HG03066 (cell line): ENCODE measurements at regions not wholly inside any gene's neighbourhood (a gene's known extent, or its start where the extent isn't known, plus 50 kb on each side); places are given as distances from the start of the nearest gene placed in this dataset.

ENCODE experiments used
- ATAC-seq: cut with Tn5 transposase; IDR thresholded peaks from one replicate; pipeline ENCODE4 v1.9.1; 2021; ENCODE audit warnings: low read depth; ENCODE audit not compliant: unreplicated experiment

DNA sequence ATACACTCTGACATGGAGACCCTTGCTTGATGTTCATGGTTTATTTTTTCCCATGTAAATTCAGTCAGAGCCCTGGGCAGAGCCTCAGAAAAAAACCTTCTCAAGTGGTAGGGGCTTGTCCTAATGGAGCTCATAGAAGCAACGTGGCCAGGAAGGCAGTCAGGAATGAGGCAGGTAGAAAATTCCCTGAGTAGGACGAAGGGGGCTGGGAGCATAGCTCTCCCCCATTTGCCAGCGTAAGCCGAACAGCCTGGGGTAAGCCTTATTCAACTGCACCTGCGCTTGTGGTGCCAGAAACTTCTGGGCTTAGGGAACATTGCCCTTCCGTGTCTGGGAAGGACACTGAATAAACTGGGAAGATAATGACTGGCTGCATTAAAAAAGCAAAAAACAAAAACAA, 238.5 kb upstream of the ROPN1 start:
- ATAC-seq, result no peak

DNA sequence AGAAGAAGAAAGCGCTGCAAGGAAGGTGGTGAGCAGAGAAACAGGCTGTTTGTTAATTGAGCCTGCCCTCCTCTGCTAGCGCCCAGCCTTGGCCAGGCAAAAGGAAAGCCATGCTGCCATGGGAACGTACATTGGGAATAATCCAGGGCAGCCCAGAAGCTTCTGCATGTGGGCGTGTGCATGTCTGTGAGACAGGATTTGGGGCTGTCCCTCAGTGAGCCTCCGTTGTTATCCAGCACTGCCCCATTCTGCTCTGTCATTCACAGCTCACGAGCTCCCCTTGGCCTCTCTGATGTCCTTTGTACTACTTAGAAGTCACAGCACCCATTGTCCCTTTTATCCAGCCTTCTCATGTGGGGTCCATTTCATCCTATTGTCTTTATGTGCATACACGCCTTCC, 239.1 kb upstream of the ROPN1 start:
- ATAC-seq, result no peak

DNA sequence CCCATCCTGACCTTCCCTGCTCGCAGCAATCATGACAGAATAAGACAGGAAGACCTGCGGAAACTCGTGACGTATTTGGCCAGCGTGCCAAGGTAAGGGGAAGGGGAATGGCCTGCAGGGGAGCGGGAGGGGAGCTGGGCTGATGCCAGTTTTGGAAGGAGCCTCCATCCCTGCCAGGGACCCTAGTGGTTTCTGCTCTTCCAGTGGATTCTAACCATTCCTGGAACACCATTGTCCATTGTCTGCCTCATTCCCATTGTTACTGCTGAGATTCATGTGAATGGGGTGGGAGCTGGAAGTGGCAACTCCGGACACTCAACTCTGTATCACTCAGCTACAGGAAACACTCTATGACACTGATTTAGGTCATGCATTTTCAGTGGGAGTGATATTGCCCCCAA, 242.9 kb upstream of the ROPN1 start:
- ATAC-seq, result no peak

DNA sequence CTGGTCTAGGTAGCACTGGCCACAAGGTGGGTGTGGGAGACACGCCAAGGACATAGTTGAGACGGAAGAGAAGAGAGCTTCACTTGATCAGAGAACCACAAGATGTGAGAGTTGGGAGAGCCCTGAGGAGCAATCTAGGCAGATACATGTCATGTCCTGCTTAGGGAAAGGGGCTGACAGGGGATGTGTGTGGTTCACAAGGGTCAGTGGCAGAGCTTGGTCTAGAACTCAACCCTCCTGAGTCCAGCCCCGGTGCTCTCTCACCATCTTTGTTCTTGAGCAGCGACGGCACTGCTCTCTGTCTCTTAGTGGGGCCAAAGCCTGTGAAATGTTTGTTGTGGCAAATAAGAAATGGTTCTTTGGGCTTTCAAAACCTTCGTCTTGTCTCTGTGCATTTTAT, 243.5 kb upstream of the ROPN1 start:
- no peak for ATAC-seq

DNA sequence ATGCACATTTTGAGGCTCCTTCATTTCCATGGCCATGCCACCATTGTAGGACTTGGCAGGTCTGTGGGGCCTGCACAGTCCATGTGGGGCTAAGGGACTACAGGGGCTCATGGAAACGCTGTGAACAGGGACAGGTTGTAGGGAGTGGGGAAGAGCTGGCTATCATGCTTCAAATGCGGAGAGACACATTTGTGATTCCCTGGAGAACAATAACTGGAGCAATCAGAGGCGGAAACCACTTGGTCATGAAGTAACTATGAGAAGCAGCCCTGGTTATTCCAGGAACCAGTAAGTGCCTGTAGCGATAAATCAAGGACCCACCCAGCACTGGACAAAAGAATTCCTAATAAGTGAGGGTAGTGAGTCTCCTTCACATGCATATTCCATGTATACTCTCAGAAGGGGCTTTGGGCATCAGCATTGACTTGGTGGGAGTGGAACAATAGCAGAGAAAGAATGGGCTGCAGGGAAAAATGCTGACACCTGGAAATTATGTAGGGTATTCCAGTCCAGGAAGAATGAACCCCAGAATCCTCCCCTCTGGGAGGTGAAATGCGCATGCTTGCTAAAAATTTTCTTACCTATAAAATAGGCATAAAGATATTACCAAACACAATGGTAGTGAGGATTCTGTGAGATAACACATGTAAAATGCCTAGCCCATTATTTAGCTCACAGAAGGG, 251.4 kb upstream of the ROPN1 start:
- no peak for ATAC-seq

DNA sequence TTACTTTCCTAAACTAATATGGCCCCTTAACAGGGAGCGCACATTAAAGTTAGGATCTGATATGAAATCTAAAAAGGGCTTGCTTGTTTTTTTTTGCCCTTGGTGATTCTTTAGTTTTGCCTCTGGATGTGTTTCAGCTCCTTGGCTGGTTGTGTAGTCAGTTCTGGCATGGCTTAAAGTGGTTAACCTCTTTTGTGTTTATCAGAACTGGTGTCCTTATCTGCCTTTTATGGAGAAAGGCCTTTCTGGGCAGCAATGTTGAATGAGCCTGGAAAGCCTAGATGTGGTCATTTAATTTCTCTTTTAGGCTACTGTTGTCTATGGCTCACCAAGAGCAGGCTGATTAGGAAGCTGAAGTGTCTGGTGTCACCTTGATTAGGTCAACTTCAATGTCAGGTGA, 254.5 kb upstream of the ROPN1 start:
- no peak for ATAC-seq

DNA sequence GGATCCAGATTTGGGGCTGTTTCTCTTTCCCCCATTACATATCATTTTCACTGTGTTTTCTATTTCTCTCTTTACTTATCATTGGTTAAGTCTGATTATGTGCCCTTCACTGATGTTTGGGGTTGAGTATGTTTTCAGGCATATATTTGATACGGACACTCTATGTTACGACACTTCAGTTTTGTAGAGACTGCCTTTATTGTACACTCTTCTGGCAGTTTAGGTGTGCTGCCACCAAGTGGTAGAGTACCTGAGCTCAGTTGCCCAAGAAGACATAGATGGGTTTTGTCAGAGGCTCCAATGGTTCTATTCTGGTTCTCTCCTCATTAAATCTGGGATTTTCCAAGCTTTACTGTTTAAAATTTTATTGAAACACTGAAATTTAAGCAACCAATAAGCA, 255.0 kb upstream of the ROPN1 start:
- no peak for ATAC-seq

DNA sequence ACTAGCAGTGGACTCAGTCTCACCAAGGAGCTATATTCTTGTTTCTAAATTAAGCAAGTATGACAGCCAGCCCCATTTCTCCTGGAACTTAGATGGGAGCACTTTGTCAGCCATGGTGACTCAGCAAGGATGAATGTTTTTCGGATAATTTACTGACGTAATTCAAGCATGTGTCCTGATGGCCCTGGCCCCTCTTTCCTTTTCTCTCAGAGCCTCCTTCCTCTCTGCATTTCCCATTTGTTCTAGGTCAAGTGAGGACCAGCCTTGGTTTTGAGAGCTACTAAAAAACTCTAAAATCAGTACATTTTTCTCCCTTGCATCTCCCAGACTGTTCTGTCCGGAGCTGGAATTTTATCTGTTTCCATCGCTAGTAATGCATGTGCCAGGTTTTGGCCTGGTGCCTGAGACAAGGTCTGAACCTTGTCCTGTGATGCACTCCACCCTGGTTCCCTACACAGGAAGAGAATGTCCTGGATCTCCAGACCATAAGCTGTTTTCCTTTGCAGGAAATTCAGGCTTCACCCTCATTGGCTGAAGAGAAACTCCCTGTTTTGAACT, 256.6 kb upstream of the ROPN1 start:
- ATAC-seq, result no peak

DNA sequence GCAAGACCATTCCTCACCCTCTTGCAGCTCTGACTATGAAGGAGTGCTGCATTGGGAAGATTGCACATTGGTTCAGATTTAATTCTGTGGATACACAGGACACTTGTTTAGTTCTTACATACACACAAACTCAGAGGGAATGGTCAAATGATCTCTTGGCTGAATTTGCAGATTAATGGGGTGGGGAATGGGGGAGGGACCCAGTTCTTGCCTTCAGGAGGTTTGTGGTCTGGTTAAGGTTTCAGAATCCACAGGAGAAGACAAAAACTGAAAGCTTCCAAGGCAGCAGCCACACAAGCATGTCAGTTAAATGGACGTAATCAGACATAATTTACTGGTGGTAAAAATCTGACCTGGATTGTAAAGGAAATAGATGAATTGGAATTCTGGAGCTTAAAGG, 257.1 kb upstream of the ROPN1 start:
- ATAC-seq, result no peak

DNA sequence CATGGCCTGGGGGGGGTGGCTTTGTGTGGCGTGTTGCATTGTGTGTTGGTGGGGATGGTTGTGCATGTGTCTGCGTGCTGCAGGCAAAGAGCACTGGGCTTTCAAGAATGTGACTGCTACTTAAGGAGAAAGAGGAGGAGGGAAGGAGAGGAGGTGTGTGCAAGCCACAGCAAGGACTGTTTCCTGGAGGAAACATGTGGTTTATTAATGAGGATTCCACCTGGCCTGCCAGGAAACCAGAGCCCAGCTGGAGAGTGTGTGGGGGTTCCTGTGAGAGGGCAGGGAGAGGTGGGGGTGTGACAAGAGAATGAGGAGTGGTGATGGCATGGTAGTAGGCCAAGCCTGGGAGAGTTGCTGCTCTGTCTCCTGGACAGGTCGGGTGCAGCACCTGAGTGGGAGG, 258.1 kb upstream of the ROPN1 start:
- no peak for ATAC-seq

DNA sequence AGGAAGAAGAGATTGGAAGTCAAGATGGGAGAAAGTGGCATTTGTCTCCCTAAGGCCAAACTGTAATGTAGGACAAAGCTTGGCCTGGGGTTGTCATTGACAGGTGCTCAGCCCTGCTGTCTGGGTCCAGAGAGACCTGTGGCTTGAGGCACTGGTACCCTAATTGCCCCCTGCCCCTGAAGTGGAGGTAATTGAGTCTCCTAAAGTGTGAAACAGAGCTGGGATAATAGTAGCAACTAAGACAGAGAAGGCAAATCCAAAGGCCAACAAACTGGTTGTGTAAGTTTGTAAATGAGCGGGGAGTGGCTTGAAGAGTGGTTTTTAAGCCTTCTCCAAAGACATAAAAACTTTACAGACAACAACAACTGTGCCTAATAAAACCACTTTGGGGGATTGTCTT, 264.2 kb upstream of the ROPN1 start:
- ATAC-seq, result no peak

DNA sequence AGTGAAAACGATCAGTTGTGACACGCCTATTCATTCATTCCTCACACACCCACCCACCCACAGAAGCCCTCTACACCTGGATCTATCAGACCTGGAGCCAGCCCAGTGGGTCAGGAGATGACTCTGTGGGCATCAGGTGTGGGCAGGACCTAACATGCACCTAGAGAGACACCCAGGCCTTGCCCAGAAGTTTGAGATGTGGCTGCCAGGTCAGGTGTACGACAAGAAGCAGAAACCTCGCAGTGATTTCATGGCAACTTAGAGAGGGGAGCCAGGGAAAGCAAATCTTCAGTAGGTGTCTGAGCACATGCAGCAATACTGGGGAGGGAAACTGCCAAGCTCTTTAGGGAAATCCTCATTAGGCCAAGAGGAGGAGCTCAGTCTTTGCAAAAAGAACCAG, 264.7 kb upstream of the ROPN1 start:
- ATAC-seq, result no peak

DNA sequence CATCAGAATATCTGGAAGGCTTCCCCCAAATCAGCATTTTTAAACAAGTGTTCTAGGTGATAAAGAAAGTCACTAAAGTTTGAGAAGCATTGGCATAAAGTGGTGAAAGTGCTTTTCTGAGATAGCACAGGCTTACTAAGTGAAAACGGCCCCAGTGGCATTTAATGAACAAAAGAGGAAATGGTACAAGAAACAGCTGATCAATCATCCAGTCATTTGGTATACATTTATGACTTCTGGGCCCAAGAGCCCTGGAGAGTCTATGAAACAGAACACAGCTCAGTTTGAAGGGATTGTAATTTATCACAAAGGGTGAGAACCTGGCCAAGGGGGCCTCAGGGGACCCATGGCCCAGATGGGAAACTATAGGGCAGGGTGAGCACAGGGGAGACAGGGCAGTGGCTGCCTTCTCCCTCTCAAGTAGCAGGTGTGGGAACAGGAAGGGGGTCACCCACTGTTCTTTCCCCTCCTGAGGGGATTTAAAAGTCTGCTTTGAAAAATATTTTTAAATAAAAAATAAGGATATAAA, 265.5 kb upstream of the ROPN1 start:
- ATAC-seq, result no peak

DNA sequence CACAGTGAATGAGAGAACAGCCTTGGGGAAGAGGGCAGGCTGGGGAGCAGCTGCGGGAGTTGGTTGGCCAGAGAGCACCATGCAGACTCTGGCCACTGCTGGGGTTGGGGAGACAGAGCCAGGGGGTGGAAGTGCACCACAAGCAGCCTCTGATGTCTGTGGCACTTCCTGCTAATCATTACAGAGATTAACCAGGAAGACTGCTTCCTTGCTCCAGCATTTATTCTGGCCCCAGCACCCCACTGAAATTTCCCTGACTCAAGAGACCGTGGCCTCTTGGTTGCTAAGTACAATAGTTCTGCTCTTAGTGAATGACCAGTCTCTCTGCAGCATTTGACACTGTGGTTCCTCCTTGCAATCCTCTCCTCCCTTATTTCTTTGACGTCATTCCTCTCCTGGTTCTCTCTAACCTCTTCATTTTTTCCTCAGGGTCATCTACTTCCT, 266.2 kb upstream of the ROPN1 start:
- no peak for ATAC-seq

DNA sequence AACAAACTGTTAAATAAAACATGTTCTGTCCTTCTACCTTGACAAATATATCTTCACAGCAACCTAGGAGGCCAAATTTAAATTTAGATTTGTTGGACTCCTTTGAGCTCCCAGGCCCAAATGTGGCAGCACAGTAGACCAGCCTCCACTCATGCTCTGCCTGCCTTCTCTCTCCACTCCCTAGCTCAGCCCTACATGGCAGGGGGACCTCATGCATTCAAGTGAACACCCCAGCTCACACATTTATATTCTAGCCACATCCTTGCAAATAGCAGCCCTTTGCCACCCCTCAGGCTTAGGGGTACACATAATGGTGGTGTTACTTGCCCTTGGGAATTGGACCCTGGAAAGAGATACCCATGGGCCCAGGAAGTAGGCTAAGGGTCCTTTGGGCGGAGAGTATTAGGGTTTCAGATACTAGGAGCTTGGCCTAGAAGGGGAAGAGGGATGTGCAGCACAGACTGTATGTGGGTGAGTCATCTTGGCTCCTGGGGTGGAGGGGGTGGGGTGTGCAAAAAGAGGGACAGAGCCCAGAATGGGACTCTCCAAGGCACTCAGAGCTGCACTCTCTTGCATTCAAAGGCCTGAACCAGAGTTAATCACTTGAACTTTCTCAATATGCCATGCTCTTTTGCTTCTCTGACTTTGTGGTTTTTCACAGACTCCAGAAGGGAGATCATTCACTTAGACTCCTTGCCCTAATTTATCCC, 268.4 kb upstream of the ROPN1 start:
- no peak for ATAC-seq

DNA sequence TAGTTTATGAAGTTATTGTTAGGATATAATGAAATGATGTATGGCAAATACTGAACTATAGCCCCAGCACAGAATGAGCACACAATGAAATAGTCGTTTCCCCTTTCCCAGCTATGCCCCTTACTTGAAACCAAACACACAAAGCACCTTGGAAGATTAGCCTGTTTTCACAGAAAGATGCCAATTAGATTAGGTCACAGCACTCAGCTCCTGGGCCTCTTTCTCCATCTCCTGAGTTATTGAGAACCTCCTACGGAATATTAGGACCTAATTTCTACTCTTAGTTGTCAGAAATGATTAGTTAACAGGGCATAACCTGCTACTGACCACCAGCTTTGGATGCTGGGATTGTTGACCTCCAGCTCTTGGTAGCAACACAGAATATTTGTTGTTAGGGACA, 269.4 kb upstream of the ROPN1 start:
- ATAC-seq, result no peak

DNA sequence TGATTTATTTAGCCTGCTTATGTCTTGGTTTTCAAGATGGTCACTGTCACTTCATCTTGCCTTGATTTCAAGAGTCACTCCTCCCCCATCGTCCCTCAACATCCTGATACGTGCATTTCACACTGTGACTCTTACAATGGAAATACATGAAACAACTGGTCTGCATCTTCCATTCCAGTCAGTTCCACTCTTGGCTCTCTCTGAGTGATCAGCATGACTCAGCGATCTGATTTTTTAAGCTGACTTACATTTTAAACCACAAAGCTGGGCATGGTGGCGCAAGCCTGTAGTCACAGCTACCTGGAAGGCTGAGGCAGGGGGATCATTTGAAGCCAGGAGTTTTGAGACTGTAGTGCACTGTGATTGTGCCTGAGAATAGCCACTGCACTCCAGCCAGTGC, 271.2 kb upstream of the ROPN1 start:
- no peak for ATAC-seq

DNA sequence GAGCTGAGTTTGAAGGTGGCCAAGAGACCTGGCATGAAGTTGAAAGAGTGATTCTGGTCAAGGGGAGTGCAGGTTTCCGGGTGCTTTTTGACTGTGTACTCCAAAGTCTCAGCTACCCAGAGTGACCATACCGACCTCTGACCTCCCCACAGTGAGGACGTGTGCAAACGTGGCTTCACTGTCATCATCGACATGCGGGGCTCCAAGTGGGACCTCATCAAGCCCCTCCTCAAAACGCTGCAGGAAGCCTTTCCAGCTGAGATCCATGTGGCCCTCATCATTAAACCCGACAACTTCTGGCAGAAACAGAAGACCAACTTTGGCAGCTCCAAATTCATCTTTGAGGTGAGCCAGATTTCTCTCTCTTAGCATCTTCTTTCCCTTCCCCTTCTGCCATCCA, 272.4 kb upstream of the ROPN1 start:
- no peak for ATAC-seq

DNA sequence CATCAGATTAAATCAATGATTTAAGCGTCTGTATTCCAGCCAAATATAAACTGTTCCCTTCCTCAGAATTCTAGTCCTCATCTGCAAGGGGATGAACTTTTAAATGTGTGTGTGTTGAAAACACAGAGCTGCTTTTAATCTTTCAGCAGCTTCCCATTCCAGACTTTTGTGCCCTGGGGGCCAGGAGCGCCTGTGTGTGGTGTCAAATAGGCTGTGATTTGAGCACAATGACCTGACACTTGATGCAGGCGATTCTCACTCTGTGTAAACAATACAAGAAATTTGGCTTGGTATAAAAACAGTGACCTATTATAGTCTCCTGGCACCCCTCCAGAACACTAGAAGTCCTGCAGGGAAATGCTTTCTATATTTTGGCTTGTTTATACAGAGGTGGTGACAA, 274.6 kb upstream of the ROPN1 start:
- ATAC-seq, result no peak

DNA sequence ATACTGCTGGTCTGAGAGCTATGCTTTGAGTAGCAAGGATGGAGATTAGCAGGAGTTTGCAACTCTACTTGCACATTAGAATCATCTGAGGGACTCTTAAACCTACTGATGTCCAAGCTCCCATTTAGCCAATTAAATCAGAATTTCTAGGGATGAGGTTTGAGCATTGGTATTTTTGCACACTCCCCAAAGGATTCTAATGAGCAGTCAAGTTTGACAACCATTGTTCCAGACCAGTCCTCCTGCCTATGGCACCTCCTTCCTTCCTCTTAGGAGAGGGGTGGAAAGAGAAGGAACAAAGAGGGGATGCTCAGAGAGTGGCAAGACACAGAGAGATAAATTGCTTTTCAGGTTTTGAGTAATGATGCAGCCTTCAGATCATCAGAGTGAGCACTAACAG, 275.5 kb upstream of the ROPN1 start:
- no peak for ATAC-seq

DNA sequence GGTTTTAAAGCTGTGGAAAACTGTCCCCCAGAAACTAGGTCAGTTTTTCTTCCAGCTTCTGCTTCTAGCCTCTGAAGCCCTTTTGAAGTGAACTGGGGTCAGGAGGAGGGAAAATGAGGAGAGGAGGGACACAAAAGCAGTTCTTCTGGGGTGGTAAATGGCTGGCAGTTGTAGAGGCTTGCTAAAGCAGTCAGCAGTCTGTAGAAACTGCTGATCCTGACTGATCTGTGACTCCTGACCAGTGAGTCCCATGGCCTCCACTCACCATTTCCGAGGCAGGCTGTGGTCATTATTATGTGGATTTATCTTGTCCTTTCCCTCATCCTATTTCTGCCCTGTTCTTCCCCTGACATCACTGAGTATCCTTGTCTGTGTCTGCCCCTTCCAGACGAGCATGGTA, 276.4 kb upstream of the ROPN1 start:
- ATAC-seq, result no peak

DNA sequence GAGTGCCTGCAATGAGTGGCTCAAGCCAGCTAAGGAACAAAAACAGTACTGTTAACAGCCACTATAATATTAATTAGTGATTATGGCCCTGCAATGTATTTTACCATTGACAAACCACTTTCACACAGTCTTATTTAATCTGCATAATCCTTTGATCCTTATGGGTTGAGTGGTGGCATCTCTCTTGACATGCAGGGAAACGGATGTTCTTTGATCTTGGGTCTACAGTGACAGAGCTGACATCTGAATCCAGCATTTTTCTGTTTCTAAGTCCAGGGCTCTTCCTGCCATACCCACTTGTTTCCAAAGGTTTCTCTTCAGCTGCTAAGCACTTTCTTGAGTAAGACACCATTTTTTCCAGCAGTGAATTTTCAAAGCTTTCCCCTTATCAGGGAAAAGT, 277.7 kb upstream of the ROPN1 start:
- ATAC-seq, result no peak
